ENCODE measurements at regions not wholly inside any gene's neighbourhood (a gene's known extent, or its start where the extent isn't known, plus 50 kb on each side); places are given as distances from the start of the nearest gene placed in this dataset.

DNA sequence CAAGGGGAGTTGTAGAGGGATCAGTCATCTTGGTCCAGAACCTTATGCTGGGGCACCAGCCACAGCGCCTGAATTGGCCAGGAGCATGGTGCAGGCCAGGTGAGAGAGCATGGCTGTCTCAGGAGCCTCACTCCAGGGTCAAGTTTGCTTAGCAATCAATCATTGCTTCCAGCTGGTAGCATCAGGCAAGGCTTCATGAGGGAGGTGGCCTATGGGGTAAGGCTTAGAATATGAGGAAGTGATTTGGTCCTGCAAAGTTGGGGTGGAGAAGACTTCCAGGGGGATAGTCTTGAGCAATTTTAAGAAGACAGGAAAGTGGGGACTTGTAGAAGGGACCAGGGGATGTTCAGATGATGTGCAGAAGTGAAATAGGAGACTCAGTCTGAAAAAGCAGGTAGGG, 53.9 kb upstream of the PITX1 start:
- DNase-seq (ENCODE audit: low read depth): no peak
- TF ChIP-seq, protein P1, sequence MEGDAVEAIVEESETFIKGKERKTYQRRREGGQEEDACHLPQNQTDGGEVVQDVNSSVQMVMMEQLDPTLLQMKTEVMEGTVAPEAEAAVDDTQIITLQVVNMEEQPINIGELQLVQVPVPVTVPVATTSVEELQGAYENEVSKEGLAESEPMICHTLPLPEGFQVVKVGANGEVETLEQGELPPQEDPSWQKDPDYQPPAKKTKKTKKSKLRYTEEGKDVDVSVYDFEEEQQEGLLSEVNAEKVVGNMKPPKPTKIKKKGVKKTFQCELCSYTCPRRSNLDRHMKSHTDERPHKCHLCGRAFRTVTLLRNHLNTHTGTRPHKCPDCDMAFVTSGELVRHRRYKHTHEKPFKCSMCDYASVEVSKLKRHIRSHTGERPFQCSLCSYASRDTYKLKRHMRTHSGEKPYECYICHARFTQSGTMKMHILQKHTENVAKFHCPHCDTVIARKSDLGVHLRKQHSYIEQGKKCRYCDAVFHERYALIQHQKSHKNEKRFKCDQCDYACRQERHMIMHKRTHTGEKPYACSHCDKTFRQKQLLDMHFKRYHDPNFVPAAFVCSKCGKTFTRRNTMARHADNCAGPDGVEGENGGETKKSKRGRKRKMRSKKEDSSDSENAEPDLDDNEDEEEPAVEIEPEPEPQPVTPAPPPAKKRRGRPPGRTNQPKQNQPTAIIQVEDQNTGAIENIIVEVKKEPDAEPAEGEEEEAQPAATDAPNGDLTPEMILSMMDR (IDR thresholded peaks at IDR 0.05; ENCODE audit: low read depth, low read length, missing control alignments): no peak

DNA sequence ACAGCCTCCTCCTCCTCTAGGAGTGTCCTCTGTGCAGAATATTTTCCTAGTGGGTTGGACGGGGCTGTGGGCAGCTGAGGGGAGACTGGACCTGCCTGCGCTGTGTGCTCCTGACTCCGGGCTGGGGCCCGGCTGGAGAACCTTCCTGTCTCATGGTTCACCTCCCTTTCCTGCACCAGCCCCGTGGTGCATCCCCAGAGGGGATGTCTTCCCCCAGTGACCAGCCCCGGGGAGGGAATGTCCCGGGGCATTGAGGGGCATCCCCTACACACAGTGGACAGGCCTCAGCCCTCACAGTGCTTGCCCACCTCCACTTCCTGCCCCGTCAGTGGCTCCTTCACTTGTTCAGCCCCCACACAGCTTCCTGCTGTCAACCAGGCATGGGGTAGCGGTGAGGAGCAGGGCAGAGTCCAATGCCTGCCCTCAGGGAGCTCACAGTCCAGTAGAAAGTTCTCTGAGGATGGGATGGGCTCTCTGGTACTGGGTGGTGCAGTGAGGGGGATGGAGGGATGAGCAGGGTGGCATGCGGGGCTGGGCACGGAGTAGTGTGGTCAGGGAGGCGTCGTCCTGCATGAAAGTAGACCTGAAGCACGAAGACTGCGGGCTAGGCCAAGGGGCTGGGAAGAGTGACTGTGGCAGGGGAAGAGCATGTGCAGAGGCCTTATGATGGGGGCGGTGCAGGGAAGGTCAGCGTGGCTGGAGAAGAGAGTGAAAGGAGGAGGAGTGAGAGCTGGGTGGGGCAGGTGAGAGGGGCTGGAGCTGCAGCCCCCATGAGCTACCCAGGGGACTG, 52.1 kb upstream of the PITX1 start:
- no peak for DNase-seq (ENCODE audit: low read depth)
- TF ChIP-seq, protein P1 (IDR thresholded peaks at IDR 0.05; ENCODE audit: low read depth, low read length, missing control alignments): no peak
- no peak overlapping the region for H3K4me3 ChIP-seq (ENCODE audit: low read depth, low read length)

More for the DNA sequence above, 53.9 kb upstream of the PITX1 start:
- H3K4me3 ChIP-seq (ENCODE audit: low read depth, low read length): no peak overlapping the region

DNA sequence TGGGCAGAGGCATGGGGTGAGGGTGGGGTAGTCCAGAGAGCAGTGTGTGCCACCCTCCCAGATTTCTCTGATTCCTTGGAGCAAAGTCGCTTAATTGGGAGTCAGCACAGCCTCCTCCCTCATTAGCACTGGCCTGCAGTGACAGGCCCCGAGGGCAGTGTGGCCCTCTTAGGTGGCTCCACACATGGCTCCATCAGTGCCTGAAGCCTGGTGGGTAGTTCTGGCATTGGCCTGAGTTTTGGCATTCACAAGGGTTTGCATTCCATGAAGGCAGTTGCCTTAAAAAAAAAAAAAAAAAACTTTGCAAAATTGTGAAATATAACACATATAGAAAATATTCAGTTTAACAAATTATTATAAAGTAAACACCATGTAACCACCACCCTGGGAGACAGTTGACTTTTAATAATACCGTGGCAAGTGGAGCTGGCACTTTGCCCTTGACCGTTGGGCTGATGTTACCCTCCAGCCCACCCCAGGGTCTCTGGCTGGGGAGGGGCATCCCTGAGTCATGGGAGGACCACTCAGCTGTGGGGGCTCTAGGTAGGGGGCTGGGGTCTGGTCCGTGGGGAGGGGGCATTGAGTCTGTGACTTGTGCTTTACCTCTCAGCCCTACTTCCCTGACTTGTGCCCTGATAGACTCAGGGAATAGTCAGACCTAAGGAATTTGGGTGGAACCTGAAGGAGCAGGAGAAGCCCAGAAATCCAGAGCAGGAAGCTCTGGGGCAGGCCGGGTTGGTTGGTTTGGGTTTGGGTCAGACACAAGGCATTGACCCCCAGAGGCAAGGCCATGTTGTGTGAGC, 51.3 kb upstream of the PITX1 start:
- DNase-seq (ENCODE audit: low read depth): no peak
- H3K4me3 ChIP-seq (ENCODE audit: low read depth, low read length): no peak overlapping the region
- TF ChIP-seq, protein P1 (IDR thresholded peaks at IDR 0.05; ENCODE audit: low read depth, low read length, missing control alignments): no peak
